Epidermal melanocyte (primary cell): ENCODE measurements at regions not wholly inside any gene's neighbourhood (a gene's known extent, or its start where the extent isn't known, plus 50 kb on each side); places are given as distances from the start of the nearest gene placed in this dataset.
"Not testable (repeated sequence)": the region's sequence is repeated elsewhere in the genome, so short reads cannot be mapped to it uniquely, and the experiment has no call there.

Experiments
- DNase-seq: peaks from one replicate; pipeline ENCODE4 v3.0.0; 2011; ENCODE audit warnings: low spot score; ENCODE audit not compliant: insufficient read length

DNA sequence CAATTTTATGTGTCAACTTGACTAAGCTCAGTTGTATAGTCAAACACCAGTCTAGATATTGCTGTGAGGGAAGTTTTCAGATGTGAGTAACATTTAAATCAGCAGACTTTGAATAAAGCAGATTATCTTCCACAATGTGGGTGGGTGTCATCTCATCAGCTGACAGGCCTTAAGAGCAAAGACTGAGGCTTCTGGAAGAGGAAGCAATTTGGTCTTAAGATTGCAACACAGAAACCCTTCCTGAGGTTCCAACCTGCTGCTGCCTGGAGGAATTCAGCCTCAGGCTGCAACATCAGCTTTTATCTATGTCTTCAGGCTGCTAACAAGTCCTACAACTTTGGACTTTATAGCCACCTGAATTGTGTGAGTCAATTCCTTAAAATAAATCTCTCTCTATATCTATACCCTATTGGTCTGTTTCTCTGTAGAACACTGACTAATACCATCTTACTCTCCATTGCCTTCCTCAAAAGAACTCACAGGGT is 277.2 kb upstream of the PLET1 start:
- DNase-seq, result no peak

DNA sequence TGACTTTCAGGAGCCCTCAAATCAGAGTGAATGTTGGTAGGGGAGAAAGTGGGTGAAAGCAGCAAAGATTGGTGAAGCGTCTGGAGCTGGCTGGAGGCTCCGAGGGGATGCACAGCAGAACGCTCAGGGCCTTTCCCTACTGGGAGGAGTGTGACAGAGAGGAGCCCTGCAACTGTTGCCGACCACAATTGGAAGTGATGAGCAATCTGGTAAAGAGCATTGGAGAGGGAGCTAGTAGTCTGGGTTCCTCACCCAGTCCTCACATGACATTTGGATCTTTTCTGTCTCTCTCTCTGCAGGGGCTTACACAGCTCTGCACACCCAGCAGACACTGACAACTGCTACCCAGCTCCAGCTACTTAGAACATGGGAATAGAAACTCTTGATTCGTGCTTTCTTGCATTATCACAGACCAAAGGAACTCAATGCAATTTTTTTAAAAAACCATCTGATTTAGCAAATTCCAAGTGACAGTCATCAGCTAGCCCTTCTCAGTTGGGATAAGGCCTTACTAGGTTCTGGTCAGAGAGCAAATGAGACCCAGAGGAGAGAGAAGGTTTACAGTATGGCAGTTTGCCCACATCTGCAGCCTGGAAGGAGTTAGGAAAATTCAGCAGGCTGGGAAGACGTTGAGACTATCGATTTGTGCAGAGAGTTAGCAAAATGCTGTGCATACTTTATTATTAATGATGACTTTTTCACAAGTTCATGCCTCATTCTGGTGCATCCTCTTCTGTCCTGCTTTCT is 278.0 kb upstream of the PLET1 start:
- DNase-seq, result no peak

DNA sequence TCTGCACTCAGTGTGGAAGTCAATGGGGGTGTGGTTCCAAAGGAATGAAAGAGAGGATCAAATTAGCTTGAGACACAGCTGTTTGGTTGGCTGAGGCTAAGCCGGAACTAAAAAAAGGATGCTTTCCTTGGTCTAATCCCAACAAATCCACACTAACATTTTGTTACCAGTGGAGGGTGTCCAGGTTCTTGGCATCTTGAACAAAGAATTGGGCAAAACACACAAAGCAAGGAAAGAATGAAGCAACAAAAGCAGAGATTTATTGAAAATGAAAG is 278.6 kb upstream of the PLET1 start:
- not testable (repeated sequence) for DNase-seq

DNA sequence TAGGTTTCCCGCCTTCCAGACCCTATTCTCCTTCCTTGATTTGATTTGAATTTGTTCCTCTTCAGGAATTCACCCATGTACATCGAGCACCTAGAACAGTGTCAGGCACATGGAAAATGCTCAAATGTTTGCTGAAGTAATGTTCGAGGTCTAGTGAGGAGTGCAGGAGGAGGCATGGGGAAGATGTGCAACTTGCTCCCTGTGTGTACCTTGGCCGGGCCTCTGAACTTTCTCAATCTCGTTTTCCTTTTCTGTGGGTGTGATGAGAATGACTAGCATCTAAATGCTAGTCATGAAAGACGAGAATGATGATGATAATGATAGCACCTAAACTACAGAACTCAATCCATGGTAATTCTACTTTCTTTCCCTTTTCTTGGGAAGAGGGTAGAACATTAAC is 279.1 kb upstream of the PLET1 start:
- DNase-seq, result no peak

DNA sequence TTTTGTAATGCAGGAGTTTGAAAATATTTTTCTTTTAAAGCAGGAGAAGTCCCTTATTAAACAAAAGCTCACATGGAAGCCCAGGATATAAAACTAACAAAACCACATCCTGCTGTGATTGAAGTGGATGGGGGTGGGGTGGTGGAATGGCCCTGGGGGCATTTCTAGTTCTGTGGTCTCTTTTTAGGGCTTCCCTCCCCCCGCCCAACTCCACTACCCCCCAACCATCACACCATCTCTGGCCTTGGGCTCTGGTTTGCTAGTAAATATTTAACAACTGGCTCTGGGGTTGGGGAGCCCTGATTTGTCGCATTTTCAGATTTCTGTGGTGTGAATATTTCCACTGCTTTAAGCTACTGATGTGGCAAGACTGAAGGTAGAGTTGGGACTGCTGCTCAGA is 279.6 kb upstream of the PLET1 start:
- DNase-seq, result no peak

DNA sequence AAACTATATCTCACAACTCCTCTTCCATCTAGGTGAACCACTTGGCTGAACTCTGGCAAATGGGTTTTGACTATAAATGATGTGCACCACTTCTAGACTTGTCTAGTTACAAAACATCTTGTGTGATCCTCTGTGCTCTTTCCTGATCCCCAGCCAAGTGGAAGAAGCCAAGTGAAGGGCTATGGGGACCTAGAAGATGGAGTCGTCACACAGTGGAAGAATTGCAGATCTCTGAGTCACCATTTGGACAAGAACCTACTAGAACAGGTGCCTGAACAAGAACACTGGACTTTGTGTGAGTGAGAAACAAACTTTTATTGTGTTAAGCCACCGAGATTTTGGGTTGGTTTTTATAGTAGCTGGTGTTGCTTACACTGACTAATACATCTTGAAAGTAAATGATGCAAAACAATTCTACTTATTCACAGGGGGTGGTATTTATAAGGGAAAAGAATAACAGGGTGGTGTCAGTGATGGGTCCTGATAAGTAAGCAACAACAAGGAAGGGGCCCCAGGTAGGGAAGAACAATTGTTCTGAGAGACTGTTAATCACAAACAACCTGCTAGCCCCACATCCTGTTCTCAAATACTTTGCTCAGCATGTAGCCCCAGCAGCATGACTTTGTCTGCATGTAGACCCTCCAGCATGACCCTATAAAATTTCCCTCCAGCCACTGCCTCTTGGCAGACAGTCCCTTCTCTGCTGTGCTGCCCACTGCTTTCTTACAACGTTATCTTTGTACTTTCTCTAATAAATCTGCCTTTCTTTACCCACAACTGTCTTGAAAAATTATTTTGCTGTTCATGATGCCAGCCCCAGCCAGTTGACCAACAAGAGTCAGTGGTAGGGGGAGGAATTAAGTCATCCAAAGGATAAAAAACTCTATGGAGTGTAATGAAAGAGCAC is 280.7 kb upstream of the PLET1 start:
- DNase-seq, result no peak

DNA sequence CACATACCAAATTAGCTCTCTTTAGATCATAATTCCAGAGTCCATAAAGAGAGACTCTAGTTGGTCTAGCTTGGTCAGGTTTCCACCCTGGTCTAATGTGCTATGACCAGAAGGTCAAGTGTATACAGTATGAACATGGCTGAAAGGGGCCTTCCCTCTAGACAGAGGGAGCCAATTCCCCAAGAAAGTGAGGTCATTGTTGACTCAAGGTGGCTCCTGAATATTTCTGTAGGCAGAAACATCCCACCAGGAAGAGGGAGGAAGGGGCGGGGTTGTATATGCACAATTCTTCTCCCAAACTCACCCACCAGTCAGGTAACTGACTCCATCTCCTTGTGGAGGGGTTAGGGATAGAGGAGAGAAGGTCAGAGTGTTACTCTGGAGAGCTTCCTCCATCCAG is 281.8 kb upstream of the PLET1 start:
- no peak for DNase-seq

DNA sequence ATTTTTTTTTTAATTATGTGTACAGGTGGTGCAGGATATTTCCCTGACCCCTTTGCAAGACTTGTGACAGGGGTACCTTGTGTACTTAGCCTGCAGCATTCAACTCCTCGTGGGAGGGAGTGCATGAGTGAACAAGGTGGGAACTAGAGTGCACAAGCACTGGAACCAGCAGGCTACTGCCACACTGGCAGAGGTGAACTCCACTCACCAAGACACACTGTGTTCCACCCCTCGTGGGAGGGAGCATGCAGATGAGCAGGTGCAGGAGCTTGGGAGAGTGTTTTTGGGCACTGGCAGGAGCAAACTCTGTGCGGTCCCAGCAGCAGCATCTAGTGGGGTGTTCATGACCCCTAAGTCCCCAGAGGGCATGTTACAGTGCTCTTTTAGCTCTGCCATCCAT is 282.7 kb upstream of the PLET1 start:
- DNase-seq, result no peak

DNA sequence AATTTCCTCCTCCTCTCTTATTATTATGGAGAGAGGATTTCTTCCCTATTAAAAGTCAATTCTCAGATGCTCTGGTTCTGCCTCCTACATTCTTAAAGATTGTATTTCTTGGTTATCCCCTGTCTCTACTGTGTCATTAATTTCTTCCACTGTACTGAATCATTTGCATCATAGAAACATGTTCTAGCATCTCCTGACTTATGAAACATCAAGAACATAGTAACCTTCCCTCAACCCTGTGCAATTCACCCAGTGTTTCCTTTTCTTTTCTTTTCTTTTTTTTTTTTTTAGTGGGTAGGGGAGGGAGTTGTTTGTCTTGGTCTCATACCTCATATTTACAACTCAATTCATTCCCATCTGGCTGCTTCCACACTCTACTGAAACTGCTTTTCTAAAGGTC is 288.0 kb upstream of the PLET1 start:
- no peak for DNase-seq

DNA sequence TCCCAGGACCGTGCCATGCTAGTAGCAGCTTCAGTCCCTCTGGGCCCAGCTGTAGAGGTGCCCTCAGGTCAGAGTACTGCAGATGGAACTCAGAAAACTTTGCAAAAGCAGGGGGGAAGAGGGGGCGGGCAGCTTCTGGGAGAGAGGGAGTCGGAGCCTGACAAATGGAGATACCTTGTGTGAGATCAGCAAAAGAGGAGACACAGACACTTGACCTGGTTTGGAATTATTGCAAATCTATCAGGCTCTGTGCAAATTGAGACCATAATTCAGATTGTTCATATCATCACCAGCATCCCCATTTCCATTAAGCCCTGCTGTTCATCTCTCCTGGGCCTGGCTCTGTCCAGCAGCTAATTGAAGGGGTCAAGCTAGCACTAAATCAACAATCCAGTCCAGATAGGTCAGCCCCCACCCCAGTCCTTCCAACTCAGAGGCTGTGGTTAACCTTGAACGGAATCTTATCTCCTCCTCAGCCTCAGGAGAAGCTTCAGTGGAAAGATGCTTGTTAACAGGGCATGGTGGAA is 292.6 kb upstream of the PLET1 start:
- no peak for DNase-seq

DNA sequence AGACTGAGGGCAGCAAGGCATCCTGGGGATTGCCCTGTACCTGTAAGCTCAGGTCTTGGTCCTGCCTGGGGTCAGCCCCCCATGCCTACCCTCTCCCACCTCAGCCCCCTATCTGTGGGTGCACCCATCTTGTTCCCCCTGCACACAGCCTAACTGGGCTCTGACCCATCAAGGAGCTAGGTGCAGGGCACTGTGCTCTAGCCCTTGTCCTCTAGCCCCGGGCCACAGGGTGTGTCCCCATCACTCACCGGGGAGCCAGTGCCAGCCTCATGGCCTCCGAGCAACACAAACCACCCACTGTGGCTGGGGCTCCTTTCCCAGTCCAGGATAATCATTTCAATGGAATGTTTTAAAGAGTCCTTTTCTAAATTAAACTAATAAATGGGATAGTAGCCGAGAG is 293.9 kb upstream of the PLET1 start:
- DNase-seq, result no peak

DNA sequence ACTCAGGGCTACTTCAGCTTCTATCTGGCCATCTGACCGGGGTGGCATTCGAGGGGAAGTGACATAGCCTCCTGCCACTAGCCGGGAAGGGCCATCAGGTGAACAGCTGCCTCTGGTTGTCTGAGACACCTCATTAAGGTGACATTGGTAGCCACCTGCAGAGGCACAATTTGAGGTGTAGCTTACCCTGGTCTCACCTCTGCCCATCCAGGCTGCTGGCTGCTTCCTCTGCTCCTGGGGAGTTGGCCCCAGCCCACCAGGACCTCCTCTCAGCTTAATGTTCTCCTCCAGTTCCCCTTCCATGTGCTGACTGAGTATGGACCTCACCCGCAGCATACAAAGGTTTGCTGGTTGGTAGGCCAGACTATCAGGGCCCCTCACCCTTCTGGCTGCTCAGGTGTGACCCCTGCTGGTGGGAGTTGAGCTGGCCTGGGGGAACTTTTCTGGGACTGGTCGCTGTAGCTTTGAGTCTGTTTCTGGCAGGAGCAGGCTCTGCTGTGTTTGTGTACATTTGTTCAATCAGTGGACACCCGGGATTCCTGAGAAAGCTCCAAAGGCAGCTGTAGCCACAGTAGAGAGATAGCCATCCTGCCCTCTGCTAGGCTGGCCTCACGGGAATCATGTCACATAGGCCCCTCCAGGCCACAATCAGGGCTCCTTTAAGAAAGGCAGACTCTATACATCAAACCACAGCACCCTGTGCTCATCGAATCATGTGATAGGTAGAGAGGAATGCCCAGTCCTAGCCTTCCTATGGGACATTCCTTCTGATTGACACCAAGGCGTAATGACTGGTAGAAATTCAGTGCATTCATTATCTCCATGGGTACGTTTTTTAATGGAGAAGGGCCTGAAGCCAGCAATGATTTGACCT is 295.1 kb upstream of the PLET1 start:
- no peak for DNase-seq

DNA sequence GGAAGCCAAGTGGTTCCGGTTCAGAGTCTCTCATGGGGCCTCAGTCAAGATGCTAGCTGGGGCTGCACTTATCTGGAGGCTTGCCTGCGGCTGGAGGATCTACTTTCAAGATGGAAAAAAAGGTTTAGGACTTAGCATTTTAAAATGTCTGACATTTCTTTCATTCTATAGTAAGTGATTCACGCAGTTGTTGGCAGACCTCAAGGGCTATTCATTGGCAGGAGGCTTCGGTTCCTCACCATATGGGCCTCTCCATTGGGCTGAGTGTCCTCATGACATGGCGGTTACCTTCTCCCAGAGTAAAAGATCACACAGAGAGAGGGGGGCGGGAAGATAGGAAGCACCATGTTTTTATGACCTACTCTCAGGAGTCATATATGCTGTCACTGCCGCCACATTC is 298.0 kb upstream of the PLET1 start:
- DNase-seq, result no peak

DNA sequence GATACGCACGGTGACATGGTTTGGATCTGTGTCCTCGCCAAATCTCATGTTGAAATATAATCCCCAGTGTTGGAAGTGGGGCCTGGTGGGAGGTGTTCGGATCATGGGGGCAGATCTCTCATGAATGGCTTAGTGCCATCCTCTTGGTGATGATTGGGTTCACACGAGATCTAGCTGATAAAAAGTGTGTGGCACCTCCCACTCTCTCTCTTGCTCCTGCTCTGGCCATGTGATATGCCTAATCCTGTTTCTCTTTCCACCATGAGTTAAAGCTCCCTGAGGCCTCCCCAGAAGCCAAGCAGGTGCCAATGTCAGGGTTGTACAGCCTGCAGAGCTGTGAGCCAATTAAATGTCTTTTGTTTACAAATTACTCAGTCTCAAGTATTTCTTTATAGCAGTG is 303.1 kb upstream of the PLET1 start:
- no peak for DNase-seq

DNA sequence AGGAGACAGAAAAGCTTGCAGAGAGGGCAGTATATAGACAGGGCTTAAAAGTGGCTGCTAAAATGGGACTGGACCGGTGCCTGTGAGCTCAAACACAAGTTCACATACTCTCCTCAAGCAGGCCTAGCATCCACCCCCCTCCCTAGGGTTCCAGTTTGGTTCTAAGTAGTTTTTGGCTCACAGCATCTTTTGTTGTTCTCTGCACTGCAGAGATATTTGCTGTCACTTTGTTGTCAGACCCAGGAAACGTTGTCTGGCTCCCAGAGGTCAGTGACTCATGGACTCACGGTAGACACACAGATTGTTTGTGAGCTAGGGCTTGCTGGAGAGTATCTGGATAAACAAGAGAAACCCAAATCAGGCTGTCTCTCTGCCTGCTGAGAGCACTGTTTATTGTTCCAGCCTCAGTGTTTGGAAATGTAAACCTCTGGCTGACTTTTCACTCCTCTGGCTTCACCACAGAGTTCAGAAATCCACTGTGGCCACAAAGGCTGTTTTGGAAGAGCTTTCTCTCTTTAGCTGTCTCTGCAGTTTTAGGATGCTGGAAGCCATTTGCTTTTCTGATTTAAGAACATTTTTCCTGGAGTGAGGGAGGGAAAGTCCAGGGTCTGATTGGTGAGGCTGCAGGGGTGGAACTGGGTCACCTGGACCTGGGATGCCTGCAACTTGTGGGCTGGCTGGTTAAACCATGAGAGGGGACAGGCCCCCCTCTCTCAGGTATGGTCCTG is 303.7 kb upstream of the PLET1 start:
- no peak for DNase-seq

DNA sequence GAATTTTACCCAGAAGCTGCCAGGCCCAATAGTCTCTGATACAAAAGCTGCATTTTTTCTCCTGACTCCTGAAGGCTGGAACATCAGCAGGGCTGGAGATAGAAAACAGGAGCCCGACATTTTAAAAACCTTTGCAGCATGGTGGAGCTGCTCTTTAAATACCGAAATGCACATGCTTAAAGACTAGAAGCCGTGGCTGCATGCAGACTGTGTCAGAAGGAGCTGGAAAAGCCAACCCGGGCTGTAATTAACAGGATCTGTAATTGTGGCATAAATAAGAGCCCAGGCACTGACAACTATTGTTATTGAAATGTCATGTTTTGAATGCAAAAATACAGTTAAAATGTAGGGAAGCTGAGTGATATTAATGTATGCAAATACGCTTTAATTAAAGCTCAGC is 304.9 kb upstream of the PLET1 start:
- DNase-seq, result no peak

DNA sequence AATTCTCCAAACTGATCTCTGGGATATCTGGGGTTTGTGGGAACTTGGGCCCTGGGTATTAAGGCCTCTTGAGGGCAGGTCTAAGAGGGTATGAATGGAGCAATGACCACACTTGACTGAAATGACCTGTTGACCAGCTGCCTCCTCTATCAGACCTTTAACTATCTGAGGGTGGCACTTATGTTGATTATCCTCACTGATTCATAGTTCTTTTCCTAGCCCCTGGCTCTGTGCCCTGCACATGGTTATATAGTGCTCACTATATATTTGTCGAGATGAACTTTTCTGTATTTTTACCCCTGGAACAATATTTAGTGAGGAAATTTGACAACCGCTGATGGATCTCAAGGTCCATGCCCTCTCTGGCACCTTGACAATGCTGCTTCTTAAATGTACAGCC is 305.5 kb upstream of the PLET1 start:
- no peak for DNase-seq

DNA sequence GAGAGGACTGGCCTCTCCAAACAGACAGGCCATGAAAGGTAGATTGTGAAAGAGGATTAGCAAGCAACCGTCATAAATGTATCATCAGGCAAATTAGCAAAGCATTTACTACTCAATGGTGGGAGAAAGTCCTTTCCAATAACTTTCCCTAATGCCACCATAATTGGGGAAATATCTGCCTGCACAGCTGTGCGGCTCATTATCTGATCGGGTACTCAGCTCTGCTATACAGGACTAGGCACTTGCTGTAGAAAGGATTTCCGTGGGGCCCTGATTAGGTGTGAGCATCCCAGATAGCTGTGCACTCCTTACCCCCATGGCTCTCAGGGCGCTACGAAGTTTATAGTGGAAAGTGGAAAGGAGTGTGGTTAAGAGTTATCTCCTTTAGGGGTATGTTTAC is 309.7 kb upstream of the PLET1 start:
- DNase-seq, result no peak

DNA sequence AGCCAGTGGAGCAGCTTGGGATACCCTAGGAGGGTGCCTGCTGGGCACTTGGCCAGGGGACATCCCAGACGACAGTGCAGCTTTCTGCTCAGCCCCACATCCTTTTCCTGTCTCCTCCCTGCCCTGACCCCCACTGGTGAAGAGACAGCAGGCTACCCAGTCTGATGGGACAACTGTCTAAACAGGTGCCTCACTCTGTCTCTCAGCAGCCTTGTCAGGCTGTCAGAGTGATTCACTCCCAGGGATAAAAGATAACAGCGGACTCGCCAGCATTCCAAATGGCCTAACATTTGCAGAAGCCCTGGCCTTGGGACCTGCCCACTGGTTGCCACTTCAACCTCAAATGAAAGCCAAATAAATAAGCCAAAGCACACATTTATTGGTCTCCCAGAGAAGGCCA is 318.6 kb upstream of the PLET1 start:
- no peak for DNase-seq

DNA sequence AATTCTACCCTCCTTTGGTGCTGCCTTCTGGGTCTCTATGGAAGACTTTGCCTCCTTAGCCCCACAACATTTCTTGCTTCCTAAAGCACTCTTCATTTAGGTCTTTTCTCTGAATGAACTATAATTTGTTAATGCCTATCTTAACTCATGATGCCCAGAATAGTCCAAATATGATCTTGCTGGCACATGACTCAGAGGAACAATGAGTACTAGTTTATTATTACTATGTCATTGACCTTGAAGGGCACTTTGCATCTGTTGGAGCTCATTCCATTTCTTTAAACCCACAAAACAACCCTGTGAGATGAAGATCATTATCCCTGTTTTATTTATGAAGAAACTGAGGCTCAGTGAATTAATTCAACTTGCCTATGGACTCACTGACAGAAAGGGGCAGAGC is 320.2 kb upstream of the PLET1 start:
- no peak for DNase-seq

DNA sequence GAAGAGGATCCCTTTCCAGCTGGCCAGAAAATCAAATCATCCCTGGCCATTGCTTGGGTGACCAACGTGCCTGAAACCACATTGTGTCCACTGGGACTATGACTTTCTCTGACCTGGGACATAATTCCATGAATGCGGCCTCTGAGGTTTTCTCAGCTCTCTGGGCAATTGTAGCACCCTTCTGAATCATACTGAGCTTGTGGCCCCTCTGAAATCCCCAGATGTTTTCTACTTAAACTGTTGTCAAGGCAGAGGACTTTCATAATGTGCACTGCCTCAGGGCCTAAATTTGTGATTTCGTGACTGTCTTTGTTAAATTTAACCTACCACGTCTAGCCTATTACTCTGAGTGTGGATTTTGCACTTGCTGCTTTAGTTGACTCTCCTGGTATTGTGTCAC is 321.1 kb upstream of the PLET1 start:
- DNase-seq, result no peak
